Activated CD8-positive, alpha-beta T cell treated with anti-CD3 and anti-CD28 coated beads for 36 hours (primary cell): ENCODE measurements at regions not wholly inside any gene's neighbourhood (a gene's known extent, or its start where the extent isn't known, plus 50 kb on each side); places are given as distances from the start of the nearest gene placed in this dataset.

Source experiments
- ATAC-seq: fragments of 200-7000 bp; cut with Tn5 transposase; one replicate; pipeline ENCODE4 v1.10.0; 2021; ENCODE audit warnings: mild to moderate bottlenecking, moderate library complexity
- CTCF ChIA-PET: fragments of 350-600 bp; sonication (Branson Sonifier 250); formaldehyde crosslinking; loops from one replicate; lab custom pipeline; 2021; ENCODE audit warnings: antibody characterized with exemption; lab: Charles Lee
- POLR2A ChIA-PET: fragments of 350-600 bp; sonication (Branson Sonifier 250); formaldehyde crosslinking; loops from one replicate; lab custom pipeline; 2021; ENCODE audit warnings: antibody characterized with exemption; lab: Charles Lee
- DNase-seq: peaks from one replicate; pipeline ENCODE4 v3.0.0-alpha.2; 2020
- H3K27ac Mint-ChIP-seq: one replicate; pipeline ENCODE4 v1.8.0; 2021; ENCODE audit warnings: mild to moderate bottlenecking, mixed read lengths
- H3K27me3 Mint-ChIP-seq: one replicate; pipeline ENCODE4 v1.8.0; 2021; ENCODE audit warnings: mixed read lengths
- H3K36me3 Mint-ChIP-seq: one replicate; pipeline ENCODE4 v1.8.0; 2021; ENCODE audit warnings: low read depth, mixed read lengths
- H3K4me1 Mint-ChIP-seq: one replicate; pipeline ENCODE4 v1.8.0; 2021; ENCODE audit warnings: low read depth, mixed read lengths
- H3K4me3 Mint-ChIP-seq: one replicate; pipeline ENCODE4 v1.8.0; 2021; ENCODE audit warnings: mild to moderate bottlenecking, moderate library complexity, mixed read lengths
- H3K9me3 Mint-ChIP-seq: one replicate; pipeline ENCODE4 v1.8.0; 2021; ENCODE audit warnings: mixed read lengths
- CTCF ChIP-seq: fragments of 200-600 bp; IDR thresholded peaks from one replicate; pipeline ENCODE4 v1.8.0; 2022; ENCODE audit warnings: antibody characterized with exemption, mild to moderate bottlenecking
- intact Hi-C: fragments of 100-400 bp; cut with micrococcal nuclease; formaldehyde crosslinking; loops from one replicate; pipeline ENCODE4 v1.10.0; 2022

DNA sequence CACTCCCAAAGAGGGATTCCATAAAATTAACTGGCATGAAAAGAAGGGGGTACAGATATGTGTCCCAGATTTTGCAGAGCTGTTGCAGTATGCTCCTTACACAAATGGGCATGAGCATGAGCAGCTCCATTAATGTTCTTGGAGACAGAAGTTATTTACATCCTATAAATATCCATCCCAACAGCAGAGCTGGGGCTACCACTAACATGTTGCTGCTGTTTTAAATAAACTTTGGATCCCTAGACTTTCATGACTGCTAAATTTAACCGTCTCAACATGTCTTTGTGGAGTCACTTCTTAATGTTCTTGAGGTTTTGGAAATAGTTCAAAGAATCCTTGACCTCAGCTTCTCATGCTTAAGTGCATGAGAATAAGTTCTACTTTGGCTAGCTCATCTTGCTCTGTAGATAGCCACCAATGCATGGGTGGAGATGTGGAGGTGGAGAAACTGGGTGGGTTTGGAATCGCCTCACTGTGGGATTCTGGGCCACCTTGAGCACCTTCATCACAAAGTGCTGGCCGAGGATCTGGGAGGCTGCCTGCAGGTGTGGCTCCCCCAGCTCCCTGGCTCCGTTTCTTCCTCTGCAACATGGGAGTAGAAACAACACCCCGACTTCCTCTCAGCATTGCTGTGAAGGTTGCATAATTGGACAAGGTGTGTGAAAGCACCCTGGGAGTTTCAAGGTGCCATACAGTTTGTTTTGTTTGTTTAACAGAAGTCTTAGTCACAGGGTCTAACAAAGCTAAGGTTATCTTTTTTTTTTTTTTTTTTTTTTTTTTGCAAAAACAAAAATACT, 307.2 kb downstream of the MYCN start:
- ChIA-PET POLR2A (no interaction called here), CTCF (no interaction called here)
- intact Hi-C loops = no loop called here
- H3K27ac Mint-ChIP-seq = no peak overlapping the region
- no peak for DNase-seq
- no peaks in the 10 kb centered on the region for H3K9me3 Mint-ChIP-seq
- no peak for ATAC-seq
- H3K4me3 Mint-ChIP-seq = no peak overlapping the region
- H3K36me3 Mint-ChIP-seq = no peaks in the 10 kb centered on the region
- no peaks in the 10 kb centered on the region for H3K27me3 Mint-ChIP-seq
- no peaks in the 10 kb centered on the region for H3K4me1 Mint-ChIP-seq
- no peak for TF ChIP-seq CTCF

- POLR2A ChIA-PET = no interaction called here
- Mint-ChIP-seq H3K36me3 (no peaks in the 10 kb centered on the region), H3K27me3 (no peaks in the 10 kb centered on the region), H3K4me3 (no peak overlapping the region), H3K9me3 (no peaks in the 10 kb centered on the region), H3K27ac (no peak overlapping the region), H3K4me1 (no peaks in the 10 kb centered on the region)
- CTCF ChIA-PET = no interaction called here
- no peak for TF ChIP-seq CTCF
- intact Hi-C loops = no loop called here
- ATAC-seq (no peak), DNase-seq (no peak)
Observed at GRCh38 chr2:16246911-16247310, 306.6 kb downstream of the MYCN start.

DNA sequence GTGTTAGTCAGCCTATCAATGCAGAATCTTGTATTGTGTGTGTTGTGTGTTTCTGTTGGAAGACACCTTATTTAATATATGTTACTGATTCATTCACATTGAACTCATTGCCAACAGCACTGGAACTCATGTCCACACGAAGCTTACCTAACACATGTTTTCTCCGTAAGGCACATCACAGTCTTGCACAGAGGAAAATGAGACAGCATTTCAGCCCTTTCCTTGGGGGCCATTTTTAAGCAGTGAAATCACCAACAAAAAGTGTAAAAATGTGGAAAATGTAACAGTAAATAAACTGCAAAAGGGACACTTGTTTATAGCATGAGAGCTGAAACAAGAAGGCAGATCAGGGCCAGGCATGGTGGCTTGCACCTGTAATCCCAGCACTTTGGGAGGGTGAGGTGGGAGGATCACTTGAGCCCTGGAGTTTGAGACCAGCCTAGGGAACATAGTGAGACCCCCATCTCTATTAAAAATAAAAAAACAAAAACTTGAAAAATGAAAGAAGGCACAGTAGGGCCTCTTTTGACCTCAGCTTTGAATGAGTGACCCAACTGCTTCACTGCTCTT, 306.0 kb downstream of the MYCN start:
- CTCF ChIA-PET = no interaction called here
- H3K27me3 Mint-ChIP-seq = no peaks in the 10 kb centered on the region
- ATAC-seq (no peak), DNase-seq (no peak)
- intact Hi-C loops = no loop called here
- TF ChIP-seq CTCF = no peak
- H3K27ac Mint-ChIP-seq = no peak overlapping the region
- H3K9me3 Mint-ChIP-seq = no peaks in the 10 kb centered on the region
- no peak overlapping the region for H3K4me3 Mint-ChIP-seq
- H3K36me3 Mint-ChIP-seq = no peaks in the 10 kb centered on the region
- no peaks in the 10 kb centered on the region for H3K4me1 Mint-ChIP-seq
- POLR2A ChIA-PET = no interaction called here

DNA sequence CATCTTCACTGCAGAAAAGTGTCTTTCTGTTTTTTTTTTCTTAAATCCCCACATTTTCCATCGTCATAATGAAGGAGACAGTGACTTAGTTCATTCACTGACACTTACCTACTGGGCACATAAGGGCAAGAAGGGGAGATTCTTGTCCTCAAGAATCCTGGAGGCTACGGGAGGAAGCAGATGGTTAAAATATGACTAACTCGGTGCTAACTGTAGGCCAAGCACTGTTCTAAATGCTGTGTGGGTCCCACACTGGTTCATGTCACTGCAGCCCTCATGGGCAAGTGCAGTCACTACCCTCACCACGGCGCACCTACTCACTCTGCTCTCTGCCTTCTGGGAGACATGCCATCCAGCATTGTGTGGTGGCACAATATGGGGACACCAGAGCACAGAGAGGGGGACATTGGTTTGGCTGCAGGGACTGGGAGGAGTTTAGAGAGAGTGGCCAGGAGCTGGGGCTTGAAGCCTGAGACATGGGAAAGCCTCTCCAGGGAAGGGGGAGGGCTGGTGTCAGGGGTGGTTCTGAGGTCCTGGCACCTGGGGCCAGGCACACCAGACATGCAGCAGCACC, 305.2 kb downstream of the MYCN start:
- no peak for ATAC-seq
- no peaks in the 10 kb centered on the region for H3K9me3 Mint-ChIP-seq

More for the DNA sequence above, 305.2 kb downstream of the MYCN start:
- Mint-ChIP-seq H3K4me3 (no peak overlapping the region), H3K4me1 (no peaks in the 10 kb centered on the region), H3K27me3 (no peaks in the 10 kb centered on the region), H3K27ac (no peak overlapping the region), H3K36me3 (no peaks in the 10 kb centered on the region)
- intact Hi-C loops = no loop called here
- ChIA-PET CTCF (no interaction called here), POLR2A (no interaction called here)
- TF ChIP-seq CTCF = no peak
- no peak for DNase-seq
